ENCODE measurements at regions not wholly inside any gene's neighbourhood (a gene's known extent, or its start where the extent isn't known, plus 50 kb on each side); places are given as distances from the start of the nearest gene placed in this dataset.

DNA sequence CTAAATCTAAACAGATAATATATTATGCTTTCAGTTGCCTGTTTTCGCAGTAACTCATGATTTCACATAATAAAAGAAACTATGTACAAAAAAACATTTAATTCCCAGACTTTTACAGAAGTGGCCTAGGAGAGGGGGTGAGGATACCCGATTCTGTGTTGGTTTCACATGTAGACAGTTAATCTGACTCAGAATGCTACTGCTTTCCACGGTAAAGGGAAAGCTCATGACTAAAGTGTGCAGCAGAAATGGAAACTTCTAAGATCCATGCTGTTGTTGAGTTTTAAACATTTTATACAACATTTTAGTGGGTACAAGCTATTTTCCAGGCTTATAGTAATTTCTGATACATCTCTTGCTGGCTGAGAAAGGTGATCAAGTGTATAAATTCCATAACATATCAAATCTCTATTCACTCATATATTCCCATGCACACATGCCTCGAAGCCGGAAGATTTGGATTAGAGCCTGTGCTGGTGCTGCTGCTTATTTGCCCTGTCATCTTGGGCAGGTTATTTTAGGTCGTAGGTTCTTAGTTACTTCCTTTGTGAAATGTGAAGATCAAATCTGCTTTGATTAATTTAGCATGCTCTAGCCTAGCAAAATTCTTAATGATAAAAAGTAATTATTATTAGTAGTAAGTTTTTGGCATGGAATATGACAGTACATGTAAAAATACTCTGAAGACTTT, 896.7 kb upstream of the MAP3K7 start:
- Histone ChIP-seq H3K27me3 (ENCODE audit: control insufficient read depth in 2 of 2, insufficient read depth in 2 of 2, low read length in 2 of 2) (no peaks in the 10 kb centered on the region), H3K4me2 (replicated peaks; ENCODE audit: extremely low read depth, low read length, poor library complexity, severe bottlenecking) (no peak overlapping the region), H3K36me3 (replicated peaks in 1 of 2; ENCODE audit: control insufficient read depth in 1 of 2, insufficient read depth in 2 of 2, low read length in 2 of 2) (no peaks in the 10 kb centered on the region), H2AFZ (ENCODE audit: insufficient read depth, low read depth, low read length, poor library complexity, severe bottlenecking) (no peak overlapping the region), H3K79me2 (ENCODE audit: insufficient read depth, low read length) (no peaks in the 10 kb centered on the region), H3K9me3 (replicated peaks in 1 of 2; ENCODE audit: control insufficient read depth in 1 of 2, insufficient read depth in 1 of 2, low read length in 2 of 2) (no peaks in the 10 kb centered on the region), H3K27ac (ENCODE audit: low read depth in 1 of 2, low read length in 2 of 2) (no peak overlapping the region), H3K9ac (ENCODE audit: insufficient read depth, low read length, poor library complexity, severe bottlenecking) (no peak overlapping the region), H3K4me1 (ENCODE audit: control insufficient read depth in 1 of 2, insufficient read depth in 2 of 2, low read length in 2 of 2) (peaks cover 13 to 14% of the 10 kb centered on the region in 2 donors), H3K4me3 (replicated peaks in 1 of 3; ENCODE audit: low read depth in 2 of 3, low read length in 3 of 3) (no peak overlapping the region), H4K20me1 (ENCODE audit: insufficient read depth, low read length) (no peaks in the 10 kb centered on the region)
- H3K4me1 Mint-ChIP-seq = peaks cover 18% of the 10 kb centered on the region
- H3K36me3 Mint-ChIP-seq = no peaks in the 10 kb centered on the region
- DNase-seq = no peak
- no peak overlapping the region for H3K4me3 Mint-ChIP-seq
- intact Hi-C loops (cut with micrococcal nuclease) = no loop called here
- WGBS (ENCODE audit: insufficient coverage) = no CpG with 5 or more reads among the region's 6 CpGs
- H3K27ac Mint-ChIP-seq = no peak overlapping the region
- TF ChIP-seq CTCF (IDR thresholded peaks at IDR 0.05) = no peak
- H3K9me3 Mint-ChIP-seq = no peaks in the 10 kb centered on the region
- no peaks in the 10 kb centered on the region for H3K27me3 Mint-ChIP-seq (ENCODE audit: low read depth in 3 of 3)

DNA sequence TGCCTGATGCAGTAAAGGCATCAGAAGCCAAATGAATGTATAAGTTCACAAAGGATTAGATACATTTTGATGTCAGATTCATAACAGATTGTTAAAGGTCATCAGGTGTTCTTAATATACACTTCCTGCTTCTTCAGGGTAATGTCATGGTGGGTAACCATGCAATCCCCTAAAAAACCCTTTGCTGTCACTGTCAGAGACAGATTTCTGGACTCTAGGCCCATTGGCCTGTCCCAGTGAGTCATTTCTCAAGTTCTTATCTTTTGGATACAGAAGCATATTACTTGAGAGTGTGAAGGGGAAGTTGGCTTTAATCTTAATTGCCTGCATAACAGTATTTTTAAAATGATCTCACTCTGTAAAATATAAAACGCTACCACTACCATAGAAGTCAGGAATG, 895.6 kb upstream of the MAP3K7 start:
- no CpG with 5 or more reads among the region's 1 CpG for WGBS (ENCODE audit: insufficient coverage)

More for the DNA sequence above, 895.6 kb upstream of the MAP3K7 start:
- no peak overlapping the region for H3K27ac ChIP-seq (ENCODE audit: low read depth in 1 of 2, low read length in 2 of 2)
- H4K20me1 ChIP-seq (ENCODE audit: insufficient read depth, low read length) = no peaks in the 10 kb centered on the region
- no peak overlapping the region for H3K4me3 Mint-ChIP-seq
- intact Hi-C loops (cut with micrococcal nuclease) = no loop called here
- no peak overlapping the region for H3K4me2 ChIP-seq (replicated peaks; ENCODE audit: extremely low read depth, low read length, poor library complexity, severe bottlenecking)
- H3K79me2 ChIP-seq (ENCODE audit: insufficient read depth, low read length) = no peaks in the 10 kb centered on the region
- peaks cover 7% of the 10 kb centered on the region for H3K4me1 Mint-ChIP-seq
- no peak overlapping the region for H3K9ac ChIP-seq (ENCODE audit: insufficient read depth, low read length, poor library complexity, severe bottlenecking)
- no peak for TF ChIP-seq CTCF (IDR thresholded peaks at IDR 0.05)
- no peak overlapping the region for H2AFZ ChIP-seq (ENCODE audit: insufficient read depth, low read depth, low read length, poor library complexity, severe bottlenecking)
- no peaks in the 10 kb centered on the region for H3K36me3 Mint-ChIP-seq
- peaks cover 2 to 4% of the 10 kb centered on the region in 2 donors for H3K4me1 ChIP-seq (ENCODE audit: control insufficient read depth in 1 of 2, insufficient read depth in 2 of 2, low read length in 2 of 2)
- H3K27ac Mint-ChIP-seq = no peak overlapping the region
- no peak overlapping the region for H3K4me3 ChIP-seq (replicated peaks in 1 of 3; ENCODE audit: low read depth in 2 of 3, low read length in 3 of 3)
- no peaks in the 10 kb centered on the region for H3K36me3 ChIP-seq (replicated peaks in 1 of 2; ENCODE audit: control insufficient read depth in 1 of 2, insufficient read depth in 2 of 2, low read length in 2 of 2)
- H3K9me3 ChIP-seq (replicated peaks in 1 of 2; ENCODE audit: control insufficient read depth in 1 of 2, insufficient read depth in 1 of 2, low read length in 2 of 2) = no peaks in the 10 kb centered on the region
- H3K9me3 Mint-ChIP-seq = peaks cover 0 to 1% (median 0%) of the 10 kb centered on the region in 7 donors
- no peaks in the 10 kb centered on the region for H3K27me3 ChIP-seq (ENCODE audit: control insufficient read depth in 2 of 2, insufficient read depth in 2 of 2, low read length in 2 of 2)
- H3K27me3 Mint-ChIP-seq (ENCODE audit: low read depth in 3 of 3) = peaks cover 0 to 1% (median 0%) of the 10 kb centered on the region in 3 donors
- DNase-seq = no peak
